ENCODE measurements at regions not wholly inside any gene's neighbourhood (a gene's known extent, or its start where the extent isn't known, plus 50 kb on each side); places are given as distances from the start of the nearest gene placed in this dataset.

- no peak overlapping the region for H3K4me3 ChIP-seq (ENCODE audit: insufficient read depth, low read depth, low read length)
- H3K9me3 ChIP-seq (ENCODE audit: control insufficient read depth, insufficient read depth, low read length) = peaks cover 6% of the 10 kb centered on the region
- H4K20me1 ChIP-seq (ENCODE audit: insufficient read depth, low read length) = no peaks in the 10 kb centered on the region
- no peak for DNase-seq
- no peaks in the 10 kb centered on the region for H3K4me1 ChIP-seq (ENCODE audit: control insufficient read depth, insufficient read depth, low read length)
- no peak overlapping the region for H3K14ac ChIP-seq (replicated peaks; ENCODE audit: low read depth, low read length)
- H2BK20ac ChIP-seq (ENCODE audit: low read depth, low read length) = no peak overlapping the region
- H3K9ac ChIP-seq (ENCODE audit: low read depth, low read length) = no peak overlapping the region
- no peaks in the 10 kb centered on the region for H3K36me3 ChIP-seq (ENCODE audit: control insufficient read depth, insufficient read depth, low read length)
- no peak overlapping the region for H4K91ac ChIP-seq (ENCODE audit: insufficient read depth, low read depth, low read length)
- no peak overlapping the region for H3K4ac ChIP-seq (ENCODE audit: low read depth, low read length)
- no peak for ATAC-seq (ENCODE audit: low read depth)
- H3K4me2 ChIP-seq (ENCODE audit: low read depth, low read length) = no peak overlapping the region
- intact Hi-C loops (cut with micrococcal nuclease) = no loop called here
- H2AK5ac ChIP-seq (ENCODE audit: low read depth, low read length) = no peak overlapping the region
- no CpG with 5 or more reads among the region's 4 CpGs for WGBS, 2 experiments (ENCODE audit: extremely low coverage in 2 of 2, insufficient read length in 1 of 2)
- H2AK9ac ChIP-seq (replicated peaks; ENCODE audit: low read depth, low read length, poor library complexity) = no peak overlapping the region
- no peak overlapping the region for H2BK15ac ChIP-seq (ENCODE audit: low read depth, low read length)
- no peaks in the 10 kb centered on the region for H3K79me1 ChIP-seq (ENCODE audit: low read depth in 1 of 2, low read length in 2 of 2)
- H3K27ac ChIP-seq (ENCODE audit: insufficient read depth, low read length) = no peak overlapping the region
- TF ChIP-seq NFE2L2 (IDR thresholded peaks at IDR 0.05; ENCODE audit: low read depth, low read length) (no peak), SMC3 (IDR thresholded peaks at IDR 0.05; ENCODE audit: low read depth, low read length) (no peak), POLR2A (IDR thresholded peaks at IDR 0.05; ENCODE audit: low read depth, low read length) (no peak), MXI1 (IDR thresholded peaks at IDR 0.05; ENCODE audit: borderline replicate concordance, low read depth, low read length) (no peak), CHD1 (IDR thresholded peaks at IDR 0.05; ENCODE audit: low read depth, low read length) (no peak), BHLHE40 (IDR thresholded peaks at IDR 0.05; ENCODE audit: low read depth, low read length) (no peak), RAD21 (IDR thresholded peaks at IDR 0.05; ENCODE audit: low read length) (no peak), ELK1 (IDR thresholded peaks at IDR 0.05; ENCODE audit: borderline replicate concordance, low read depth, low read length) (no peak), MAZ (IDR thresholded peaks at IDR 0.05; ENCODE audit: borderline replicate concordance, low read depth, low read length) (no peak), RFX5 (IDR thresholded peaks at IDR 0.05; ENCODE audit: low read depth, low read length) (no peak)
- TF ChIP-seq, protein P1, sequence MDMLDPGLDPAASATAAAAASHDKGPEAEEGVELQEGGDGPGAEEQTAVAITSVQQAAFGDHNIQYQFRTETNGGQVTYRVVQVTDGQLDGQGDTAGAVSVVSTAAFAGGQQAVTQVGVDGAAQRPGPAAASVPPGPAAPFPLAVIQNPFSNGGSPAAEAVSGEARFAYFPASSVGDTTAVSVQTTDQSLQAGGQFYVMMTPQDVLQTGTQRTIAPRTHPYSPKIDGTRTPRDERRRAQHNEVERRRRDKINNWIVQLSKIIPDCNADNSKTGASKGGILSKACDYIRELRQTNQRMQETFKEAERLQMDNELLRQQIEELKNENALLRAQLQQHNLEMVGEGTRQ (IDR thresholded peaks at IDR 0.05; ENCODE audit: low read depth, low read length) = no peak
- H3K18ac ChIP-seq (ENCODE audit: low read depth, low read length) = no peak overlapping the region
- H2BK120ac ChIP-seq (ENCODE audit: low read depth, low read length) = no peak overlapping the region
- no peak overlapping the region for H4K5ac ChIP-seq (ENCODE audit: low read depth, low read length)
- H3K9me1 ChIP-seq (ENCODE audit: insufficient read depth, low read length) = no peaks in the 10 kb centered on the region
- H2BK5ac ChIP-seq (ENCODE audit: low read depth, low read length, poor library complexity, severe bottlenecking) = no peak overlapping the region
- ChIA-PET POLR2A (ENCODE audit: unreplicated experiment) (no interaction called here), CTCF (no interaction called here)
- no peak overlapping the region for H4K8ac ChIP-seq (ENCODE audit: low read depth in 2 of 2, low read length in 2 of 2)
- H3K23ac ChIP-seq (ENCODE audit: low read depth, low read length) = no peak overlapping the region
- dilution Hi-C loops (cut with HindIII; ENCODE audit: low sequenced_read_pairs, unreplicated experiment) = no loop called here
- H3K56ac ChIP-seq (ENCODE audit: extremely low read depth, insufficient read depth, low read length) = no peak overlapping the region
- in situ Hi-C loops (cut with MboI; ENCODE audit: low sequenced_read_pairs) = no loop called here
- no peak overlapping the region for H2AFZ ChIP-seq (replicated peaks; ENCODE audit: low read length, poor library complexity)
- H3K27me3 ChIP-seq (ENCODE audit: control insufficient read depth, insufficient read depth, low read length) = no peaks in the 10 kb centered on the region
- BruUV-seq (replicated peaks) = no TSS peak
Observed at GRCh38 chr4:116361790-116362189, 723.6 kb downstream of the TRAM1L1 start.

Measured in IMR-90 (cell line).